ENCODE measurements at regions not wholly inside any gene's neighbourhood (a gene's known extent, or its start where the extent isn't known, plus 50 kb on each side); places are given as distances from the start of the nearest gene placed in this dataset.

- ATAC-seq (no peak), DNase-seq (no peak)
- H3K9me3 ChIP-seq, result no peaks in the 10 kb centered on the region
- no peak overlapping the region for H3K4me3 ChIP-seq
- TF ChIP-seq CTCF (IDR thresholded peaks at IDR 0.05), result no peak
- intact Hi-C loops (cut with DNase I, micrococcal nuclease), result no loop called here
- H3K36me3 ChIP-seq (ENCODE audit: low read depth), result no peaks in the 10 kb centered on the region
- no peaks in the 10 kb centered on the region for H3K4me1 ChIP-seq (ENCODE audit: low read depth)
These were observed 138.0 kb upstream of the EFNA5 start for GRCh38 chr5:107808671-107809137.

- intact Hi-C loops (cut with DNase I, micrococcal nuclease), result no loop called here
- no peaks in the 10 kb centered on the region for H3K9me3 ChIP-seq
- H3K4me3 ChIP-seq, result no peak overlapping the region
- ATAC-seq, result no peak
- H3K36me3 ChIP-seq (ENCODE audit: low read depth), result no peaks in the 10 kb centered on the region
- no peak for TF ChIP-seq CTCF (IDR thresholded peaks at IDR 0.05)
- no peak for DNase-seq
- no peaks in the 10 kb centered on the region for H3K4me1 ChIP-seq (ENCODE audit: low read depth)
These were observed 136.7 kb upstream of the EFNA5 start for GRCh38 chr5:107807431-107807830.

GRCh38 chr5:107806705-107807104 lies 136.0 kb upstream of the EFNA5 start:
- DNase-seq (no peak), ATAC-seq (peak; percentile 77)
- no peak for TF ChIP-seq CTCF (IDR thresholded peaks at IDR 0.05)
- Histone ChIP-seq H3K36me3 (ENCODE audit: low read depth) (no peaks in the 10 kb centered on the region), H3K4me1 (ENCODE audit: low read depth) (no peaks in the 10 kb centered on the region), H3K4me3 (no peak overlapping the region), H3K9me3 (no peaks in the 10 kb centered on the region)
- intact Hi-C loops (cut with DNase I, micrococcal nuclease), result no loop called here

GRCh38 chr5:107806271-107806670 lies 135.5 kb upstream of the EFNA5 start:
- Histone ChIP-seq H3K4me3 (no peak overlapping the region), H3K4me1 (ENCODE audit: low read depth) (no peaks in the 10 kb centered on the region), H3K36me3 (ENCODE audit: low read depth) (no peaks in the 10 kb centered on the region), H3K9me3 (no peaks in the 10 kb centered on the region)
- DNase-seq (no peak), ATAC-seq (no peak)
- intact Hi-C loops (cut with DNase I, micrococcal nuclease), result no loop called here
- TF ChIP-seq CTCF (IDR thresholded peaks at IDR 0.05), result no peak

- DNase-seq (no peak), ATAC-seq (no peak)
- Histone ChIP-seq H3K4me3 (no peak overlapping the region), H3K9me3 (no peaks in the 10 kb centered on the region), H3K36me3 (ENCODE audit: low read depth) (no peaks in the 10 kb centered on the region), H3K4me1 (ENCODE audit: low read depth) (no peaks in the 10 kb centered on the region)
- intact Hi-C loops (cut with DNase I, micrococcal nuclease), result no loop called here
- no peak for TF ChIP-seq CTCF (IDR thresholded peaks at IDR 0.05)
These were observed 135.1 kb upstream of the EFNA5 start for GRCh38 chr5:107805824-107806223.

- intact Hi-C loops (cut with DNase I, micrococcal nuclease), result no loop called here
These were observed 134.4 kb upstream of the EFNA5 start for GRCh38 chr5:107805166-107805565.

More at GRCh38 chr5:107805166-107805565, 134.4 kb upstream of the EFNA5 start:
- Histone ChIP-seq H3K4me1 (ENCODE audit: low read depth) (no peaks in the 10 kb centered on the region), H3K9me3 (no peaks in the 10 kb centered on the region), H3K4me3 (no peak overlapping the region), H3K36me3 (ENCODE audit: low read depth) (no peaks in the 10 kb centered on the region)
- ATAC-seq, result no peak
- TF ChIP-seq CTCF (IDR thresholded peaks at IDR 0.05), result no peak
- no peak for DNase-seq
